Activated T-cell treated with anti-CD3 and anti-CD28 coated beads, Interleukin-2, amount 50 U/mL, for 48 hours (primary cell): ENCODE measurements at regions not wholly inside any gene's neighbourhood (a gene's known extent, or its start where the extent isn't known, plus 50 kb on each side); places are given as distances from the start of the nearest gene placed in this dataset.

ENCODE experiments used
- DNase-seq, 2 experiments: peaks; one replicate each; pipeline ENCODE4 v3.0.0-alpha.2; 2020

- no peak for DNase-seq
Observed at GRCh38 chr2:129058981-129059380, 740.3 kb upstream of the HS6ST1 start.

GRCh38 chr2:129059476-129059875 lies 740.8 kb upstream of the HS6ST1 start:
- no peak for DNase-seq

GRCh38 chr2:129061069-129061768 lies 742.6 kb upstream of the HS6ST1 start:
- no peak for DNase-seq

- DNase-seq = no peak
Observed at GRCh38 chr2:129061769-129062121, 743.1 kb upstream of the HS6ST1 start.

- DNase-seq = no peak
Observed at GRCh38 chr2:129062146-129062912, 743.7 kb upstream of the HS6ST1 start.

GRCh38 chr2:129067070-129067469 lies 748.4 kb upstream of the HS6ST1 start:
- DNase-seq = no peak

GRCh38 chr2:129067953-129068352 lies 749.3 kb upstream of the HS6ST1 start:
- DNase-seq = no peak

- DNase-seq = no peak
Observed at GRCh38 chr2:129068543-129068942, 749.9 kb upstream of the HS6ST1 start.

GRCh38 chr2:129069875-129070594 lies 751.4 kb upstream of the HS6ST1 start:
- DNase-seq = no peak

GRCh38 chr2:129070663-129071062 lies 752.0 kb upstream of the HS6ST1 start:
- DNase-seq = no peak

GRCh38 chr2:129071531-129071930 lies 752.9 kb upstream of the HS6ST1 start:
- DNase-seq = no peak

- DNase-seq = no peak
Observed at GRCh38 chr2:129074298-129074920, 755.7 kb upstream of the HS6ST1 start.

GRCh38 chr2:129078548-129078947 lies 759.9 kb upstream of the HS6ST1 start:
- no peak for DNase-seq

- no peak for DNase-seq
Observed at GRCh38 chr2:129080715-129081476, 762.2 kb upstream of the HS6ST1 start.

- no peak for DNase-seq
Observed at GRCh38 chr2:129085386-129085785, 766.7 kb upstream of the HS6ST1 start.

- no peak for DNase-seq
Observed at GRCh38 chr2:129087133-129087813, 768.6 kb upstream of the HS6ST1 start.

GRCh38 chr2:129091620-129092019 lies 773.0 kb upstream of the HS6ST1 start:
- no peak for DNase-seq

- no peak for DNase-seq
Observed at GRCh38 chr2:129092956-129093355, 774.3 kb upstream of the HS6ST1 start.

GRCh38 chr2:129101186-129101585 lies 782.5 kb upstream of the HS6ST1 start:
- DNase-seq = no peak

- DNase-seq = no peak
Observed at GRCh38 chr2:129103936-129104878, 785.5 kb upstream of the HS6ST1 start.

GRCh38 chr2:129112181-129112580 lies 793.5 kb upstream of the HS6ST1 start:
- DNase-seq = no peak
